Upper lobe of left lung (tissue), 4 donors: ENCODE measurements at regions not wholly inside any gene's neighbourhood (a gene's known extent, or its start where the extent isn't known, plus 50 kb on each side); places are given as distances from the start of the nearest gene placed in this dataset.

Experiments
- CTCF ChIP-seq, 6 experiments: fragments of 450-650 bp in 4 of 6; fragments of 200-600 bp in 2 of 6; sonication (generic) in 2 of 6; IDR thresholded peaks; one replicate each; pipeline ENCODE4 v1.5.1; 2016 to 2019; ENCODE audit warnings: antibody characterized with exemption in 6 of 6
- POLR2A ChIP-seq, 4 donors: fragments of 450-650 bp; IDR thresholded peaks; one replicate each; pipeline ENCODE4 v1.5.1; 2016 to 2017; ENCODE audit warnings: antibody characterized with exemption in 4 of 4, mild to moderate bottlenecking in 2 of 4
- POLR2AphosphoS5 ChIP-seq, 2 donors: sonication (generic); formaldehyde crosslinking; IDR thresholded peaks; one replicate each; pipeline ENCODE4 v1.5.1; 2017; ENCODE audit warnings: antibody characterized with exemption in 2 of 2

- TF ChIP-seq POLR2A (IDR thresholded peaks at IDR 0.05), result no peak
- no peak for TF ChIP-seq CTCF (IDR thresholded peaks at IDR 0.05)
- no peak for TF ChIP-seq POLR2AphosphoS5 (IDR thresholded peaks at IDR 0.05)
Observed at GRCh38 chr15:98296653-98297052, 336.1 kb downstream of the ARRDC4 start.
